ENCODE measurements at regions not wholly inside any gene's neighbourhood (a gene's known extent, or its start where the extent isn't known, plus 50 kb on each side); places are given as distances from the start of the nearest gene placed in this dataset.

GRCh38 chr2:40545645-40546044 is 93.8 kb upstream of the SLC8A1 start:
- Histone ChIP-seq H3K27ac (ENCODE audit: low read depth, low read length, poor library complexity, severe bottlenecking) (no peak overlapping the region), H3K36me3 (ENCODE audit: insufficient read depth, low read length, poor library complexity, severe bottlenecking) (no peaks in the 10 kb centered on the region), H3K9me3 (ENCODE audit: low read depth, low read length, poor library complexity, severe bottlenecking) (no peaks in the 10 kb centered on the region), H3K4me1 (ENCODE audit: insufficient read depth, low read length, poor library complexity, severe bottlenecking) (no peaks in the 10 kb centered on the region), H3K27me3 (replicated peaks; ENCODE audit: insufficient read depth, low read depth, low read length, poor library complexity) (peaks cover 4% of the 10 kb centered on the region), H3K4me3 (ENCODE audit: low read depth, low read length, poor library complexity, severe bottlenecking) (no peak overlapping the region)
- POLR2A ChIA-PET (ENCODE audit: low non-redundant PET) = no interaction called here
- BruUV-seq (replicated peaks) = no TSS peak
- CTCF ChIA-PET = no interaction called here
- TF ChIP-seq EZH2 (IDR thresholded peaks at IDR 0.05; ENCODE audit: borderline replicate concordance, low read depth, low read length, poor library complexity, severe bottlenecking) (no peak), CTCF (conservative IDR thresholded peaks at IDR 0.05; ENCODE audit: low read depth, low read length) (no peak)
- intact Hi-C loops (cut with micrococcal nuclease; ENCODE audit: unreplicated experiment) = no loop called here
- DNase-seq (ENCODE audit: low spot score) = no peak

GRCh38 chr2:40546439-40547191 is 94.7 kb upstream of the SLC8A1 start:
- no peaks in the 10 kb centered on the region for H3K9me3 ChIP-seq (ENCODE audit: low read depth, low read length, poor library complexity, severe bottlenecking)
- POLR2A ChIA-PET (ENCODE audit: low non-redundant PET) = no interaction called here
- no peaks in the 10 kb centered on the region for H3K4me1 ChIP-seq (ENCODE audit: insufficient read depth, low read length, poor library complexity, severe bottlenecking)
- DNase-seq (ENCODE audit: low spot score) = no peak
- no peak for TF ChIP-seq EZH2 (IDR thresholded peaks at IDR 0.05; ENCODE audit: borderline replicate concordance, low read depth, low read length, poor library complexity, severe bottlenecking)
- no peak for TF ChIP-seq CTCF (conservative IDR thresholded peaks at IDR 0.05; ENCODE audit: low read depth, low read length)
- CTCF ChIA-PET = no interaction called here
- peaks cover 13% of the 10 kb centered on the region for H3K27me3 ChIP-seq (replicated peaks; ENCODE audit: insufficient read depth, low read depth, low read length, poor library complexity)
- intact Hi-C loops (cut with micrococcal nuclease; ENCODE audit: unreplicated experiment) = no loop called here
- no peaks in the 10 kb centered on the region for H3K36me3 ChIP-seq (ENCODE audit: insufficient read depth, low read length, poor library complexity, severe bottlenecking)
- no peak overlapping the region for H3K27ac ChIP-seq (ENCODE audit: low read depth, low read length, poor library complexity, severe bottlenecking)
- H3K4me3 ChIP-seq (ENCODE audit: low read depth, low read length, poor library complexity, severe bottlenecking) = no peak overlapping the region
- BruUV-seq (replicated peaks) = no TSS peak

- intact Hi-C loops (cut with micrococcal nuclease; ENCODE audit: unreplicated experiment) = no loop called here
- ChIA-PET CTCF (no interaction called here), POLR2A (ENCODE audit: low non-redundant PET) (no interaction called here)
- Histone ChIP-seq H3K27ac (ENCODE audit: low read depth, low read length, poor library complexity, severe bottlenecking) (no peak overlapping the region), H3K9me3 (ENCODE audit: low read depth, low read length, poor library complexity, severe bottlenecking) (no peaks in the 10 kb centered on the region), H3K27me3 (replicated peaks; ENCODE audit: insufficient read depth, low read depth, low read length, poor library complexity) (peaks cover 30% of the 10 kb centered on the region), H3K36me3 (ENCODE audit: insufficient read depth, low read length, poor library complexity, severe bottlenecking) (no peaks in the 10 kb centered on the region), H3K4me3 (ENCODE audit: low read depth, low read length, poor library complexity, severe bottlenecking) (no peak overlapping the region), H3K4me1 (ENCODE audit: insufficient read depth, low read length, poor library complexity, severe bottlenecking) (no peaks in the 10 kb centered on the region)
- BruUV-seq (replicated peaks) = no TSS peak
- DNase-seq (ENCODE audit: low spot score) = no peak
- TF ChIP-seq EZH2 (IDR thresholded peaks at IDR 0.05; ENCODE audit: borderline replicate concordance, low read depth, low read length, poor library complexity, severe bottlenecking) (no peak), CTCF (conservative IDR thresholded peaks at IDR 0.05; ENCODE audit: low read depth, low read length) (no peak)
These were observed 96.6 kb upstream of the SLC8A1 start for GRCh38 chr2:40548521-40548920.

All from A673 (cell line).